Heart left ventricle (tissue), 16 donors: ENCODE measurements at regions not wholly inside any gene's neighbourhood (a gene's known extent, or its start where the extent isn't known, plus 50 kb on each side); places are given as distances from the start of the nearest gene placed in this dataset.

Experiments used
- ATAC-seq, 4 donors: fragments of 200-7000 bp; cut with Tn5 transposase; one replicate each; pipeline ENCODE4 v1.9.1; 2020 to 2022; ENCODE audit warnings: moderate library complexity in 4 of 4, mild to moderate bottlenecking in 3 of 4, moderate number of reproducible peaks in 1 of 4
- DNase-seq, 5 donors: peaks; one replicate each; pipeline ENCODE4 v3.0.0-alpha.2; 2020
- H3K27ac ChIP-seq, 12 donors: fragments of 200-600 bp; sonication (generic) in 4 of 12; one replicate each; pipeline versions ENCODE4 v1.5.0 to v1.8.0; 2016 to 2022; ENCODE audit warnings: mild to moderate bottlenecking in 2 of 12
- H3K27me3 ChIP-seq, 9 donors: fragments of 200-600 bp; sonication (generic) in 2 of 9; one replicate each; pipeline versions ENCODE4 v1.5.1 to v1.8.0; 2016 to 2022; ENCODE audit warnings: mild to moderate bottlenecking in 3 of 9
- H3K36me3 ChIP-seq, 9 donors: fragments of 200-600 bp; sonication (generic) in 2 of 9; one replicate each; pipeline versions ENCODE4 v1.5.0 to v1.8.0; 2018 to 2022; ENCODE audit warnings: mild to moderate bottlenecking in 2 of 9
- H3K4me1 ChIP-seq, 12 donors: fragments of 200-600 bp; sonication (generic) in 4 of 12; one replicate each; pipeline versions ENCODE4 v1.5.0 to v1.8.0; 2016 to 2022; ENCODE audit warnings: mild to moderate bottlenecking in 3 of 12
- H3K4me3 ChIP-seq, 12 donors: fragments of 200-600 bp; sonication (generic) in 4 of 12; one replicate each; pipeline versions ENCODE4 v1.5.0 to v1.8.0; 2017 to 2022; ENCODE audit warnings: mild to moderate bottlenecking in 9 of 12, moderate library complexity in 4 of 12
- H3K9me3 ChIP-seq, 12 donors: fragments of 200-600 bp; sonication (generic) in 4 of 12; one replicate each; pipeline versions ENCODE4 v1.5.0 to v1.8.0; 2016 to 2022; ENCODE audit warnings: mild to moderate bottlenecking in 1 of 12
- CTCF ChIP-seq, 12 donors: fragments of 200-600 bp; sonication (generic) in 4 of 12; IDR thresholded peaks; one replicate each; pipeline versions ENCODE4 v1.5.0 to v1.8.0; 2018 to 2022; ENCODE audit warnings: antibody characterized with exemption in 12 of 12, mild to moderate bottlenecking in 5 of 12
- POLR2A ChIP-seq, 2 donors: fragments of 450-650 bp; IDR thresholded peaks; one replicate each; pipeline ENCODE4 v1.6.1; 2017; ENCODE audit warnings: antibody characterized with exemption in 2 of 2, mild to moderate bottlenecking in 2 of 2, moderate library complexity in 2 of 2
- WGBS, 4 donors: extraction: QIAGEN DNeasy Blood & Tissue Kit in 2 of 4; methylation state at CpG; one replicate each; pipeline versions ENCODE4 v1.1.5 to v1.1.7; 2013 to 2018; 5-methylcytosine and 5-hydroxymethylcytosine counted together
- intact Hi-C, 10 donors: fragments of 100-400 bp; cut with DNase I; formaldehyde crosslinking; loops; one replicate each; pipeline versions ENCODE4 v1.11.1 to v1.14.2; 2022
- donor health status: ischemic (EF 13 %, LVEDD 7.1; RV severe dilation, severe dysfunction).
- donor health status: healthy with polysubstance abuse.
- donor health status: DM: no; HTN: yes; CAD: no.
- donor health status: DM: no; HTN: no; CAD: no.
- donor health status: ischemic (EF 25% LVEDD 6.9; RV normal size, moderate dysfunction).
- donor health status: ischemic (EF 25% LVEDD 5.7; RV mildly dilated, moderate dysfunction).
- donor health status: healthy.
- donor health status: DM: yes; HTN: yes; CAD: no.
- donor health status: ischemic (EF 35%, LVEDD 5.7; RV mildly dilated, moderate dysfunction).
- donor health status: nonischemic (EF 11% LVEDD 7.7; RV severe dilation, severe dysfunction).
- donor health status: DM: yes; HTN: yes; CAD: no.
- donor health status: PGD.
- donor health status: ischemic (EF 29% LVEDD 5.4; RV normal size, mild dysfunction).
- donor health status: nonischemic (EF 23%, LVEDD 6.1; RV moderate dilation, normal function).

- H3K36me3 ChIP-seq, result no peaks in the 10 kb centered on the region
- no peak for DNase-seq
- H3K27me3 ChIP-seq, result peaks cover 0 to 2% (median 0%) of the 10 kb centered on the region in 9 donors
- intact Hi-C loops, result no loop called here
- WGBS, 4 donors, result 89 to 94% (median 91%) methylated on average over 3 of the region's 3 CpGs
- TF ChIP-seq CTCF (IDR thresholded peaks at IDR 0.05), result no peak
- no peak for TF ChIP-seq POLR2A (IDR thresholded peaks at IDR 0.05)
- ATAC-seq, result no peak
- no peak overlapping the region for H3K27ac ChIP-seq
- no peaks in the 10 kb centered on the region for H3K9me3 ChIP-seq
- H3K4me3 ChIP-seq, result no peak overlapping the region
- H3K4me1 ChIP-seq, result no peaks in the 10 kb centered on the region
These were observed 56.3 kb upstream of the ZNF92 start for GRCh38 chr7:65317372-65317771.

DNA sequence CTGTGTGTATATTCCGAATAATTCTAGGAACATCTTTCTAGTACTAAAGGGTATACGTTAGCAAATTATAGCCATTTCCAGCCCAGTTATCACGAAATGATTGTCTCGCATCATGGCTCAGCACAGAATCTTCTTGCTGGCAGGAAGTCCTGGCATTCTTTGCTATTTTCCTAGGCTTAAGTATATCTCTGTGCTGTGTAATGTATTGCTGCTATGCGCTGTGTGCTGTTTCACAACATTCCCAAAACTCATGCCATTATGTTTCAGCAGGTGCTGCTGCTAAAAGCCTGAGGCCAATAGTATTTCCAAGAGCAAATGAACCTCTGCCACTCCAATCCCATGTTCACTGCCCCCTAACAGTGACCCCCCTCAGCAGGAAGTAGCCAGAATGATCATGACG lies 62.9 kb upstream of the ZNF92 start:
- Histone ChIP-seq H3K27me3 (peaks cover 0 to 15% (median 0%) of the 10 kb centered on the region in 9 donors), H3K4me3 (no peak overlapping the region), H3K36me3 (no peaks in the 10 kb centered on the region), H3K4me1 (no peaks in the 10 kb centered on the region), H3K9me3 (no peaks in the 10 kb centered on the region), H3K27ac (no peak overlapping the region)
- ATAC-seq (no peak), DNase-seq (no peak)
- intact Hi-C loops, result no loop called here
- 78 to 84% (median 80%) methylated on average over 6 of the region's 6 CpGs for WGBS, 4 donors
- TF ChIP-seq CTCF (IDR thresholded peaks at IDR 0.05), result no peak
- TF ChIP-seq POLR2A (IDR thresholded peaks at IDR 0.05), result no peak

- intact Hi-C loops, result loop anchor here in 7 of 10 donors (2.0 to 10.0 kb wide), 5 partner anchors 73 to 356 kb away; no protein-coding TSS in a partner anchor
- TF ChIP-seq CTCF (IDR thresholded peaks at IDR 0.05), result no peak
- TF ChIP-seq POLR2A (IDR thresholded peaks at IDR 0.05), result no peak
- no peak for DNase-seq
- H3K4me3 ChIP-seq, result no peak overlapping the region
- no peaks in the 10 kb centered on the region for H3K36me3 ChIP-seq
- ATAC-seq, result no peak
- H3K4me1 ChIP-seq, result no peaks in the 10 kb centered on the region
- no peak overlapping the region for H3K27ac ChIP-seq
- 75 to 83% (median 81%) methylated on average over 2 of the region's 2 CpGs for WGBS, 4 donors
- no peaks in the 10 kb centered on the region for H3K9me3 ChIP-seq
- H3K27me3 ChIP-seq, result peaks cover 0 to 16% (median 0%) of the 10 kb centered on the region in 9 donors
These were observed 65.4 kb upstream of the ZNF92 start for GRCh38 chr7:65308300-65308678.

GRCh38 chr7:65307651-65308299 lies 65.9 kb upstream of the ZNF92 start:
- Histone ChIP-seq H3K4me1 (no peaks in the 10 kb centered on the region), H3K4me3 (no peak overlapping the region), H3K9me3 (no peaks in the 10 kb centered on the region), H3K27ac (no peak overlapping the region), H3K27me3 (peaks cover 0 to 16% (median 0%) of the 10 kb centered on the region in 9 donors), H3K36me3 (no peaks in the 10 kb centered on the region)
- intact Hi-C loops, result loop anchor here (1.0 to 10.0 kb wide), 9 partner anchors 73 to 361 kb away; no protein-coding TSS in a partner anchor
- TF ChIP-seq CTCF (IDR thresholded peaks at IDR 0.05), result peak; percentile 63 to 91 (median 80)
- TF ChIP-seq POLR2A (IDR thresholded peaks at IDR 0.05), result no peak
- WGBS, 4 donors, result 38 to 44% (median 42%) methylated on average over 8 of the region's 8 CpGs
- peak in 4 of 5 donors; percentile 19 to 35 (median 26) for DNase-seq
- peak in 2 of 4 donors; percentile 59 to 72 for ATAC-seq
